MCF 10A (cell line): ENCODE measurements at regions not wholly inside any gene's neighbourhood (a gene's known extent, or its start where the extent isn't known, plus 50 kb on each side); places are given as distances from the start of the nearest gene placed in this dataset.
"Not testable (repeated sequence)": the region's sequence is repeated elsewhere in the genome, so short reads cannot be mapped to it uniquely, and the experiment has no call there.

ENCODE experiments used
- BruUV-seq: library from RNA; stranded (reverse); fragments of 400-500 nt; replicated peaks from 2 replicates; lab custom pipeline; 2021; lab: Mats Ljungman, UMichigan
- CTCF ChIA-PET: fragments of 300-600 bp; sonication (Branson Sonifier 250); formaldehyde crosslinking; extraction: SDS; loops from one replicate; lab custom pipeline; 2021; ENCODE audit warnings: antibody characterized with exemption, inconsistent platforms; lab: Yijun Ruan, JAX
- POLR2A ChIA-PET: fragments of 300-600, 350-650 bp; sonication (Branson Sonifier 250); formaldehyde crosslinking; extraction: SDS; loops from one replicate; lab custom pipeline; 2020; ENCODE audit warnings: antibody characterized with exemption, inconsistent platforms; lab: Yijun Ruan, JAX
- DNase-seq: peaks from one replicate; pipeline ENCODE4 v3.0.0-alpha.2; 2018; ENCODE audit not compliant: unreplicated experiment
- H3K27ac Mint-ChIP-seq: one replicate; pipeline ENCODE4 v1.8.0; 2022; ENCODE audit warnings: mild to moderate bottlenecking, low read depth, mixed read lengths; ENCODE audit not compliant: unreplicated experiment
- H3K27me3 Mint-ChIP-seq: one replicate; pipeline ENCODE4 v1.8.0; 2022; ENCODE audit warnings: mixed read lengths; ENCODE audit not compliant: insufficient read depth, unreplicated experiment
- H3K36me3 Mint-ChIP-seq: one replicate; pipeline ENCODE4 v1.8.0; 2022; ENCODE audit warnings: mild to moderate bottlenecking, moderate library complexity, mixed read lengths; ENCODE audit not compliant: insufficient read depth, unreplicated experiment
- H3K4me1 Mint-ChIP-seq: one replicate; pipeline ENCODE4 v1.8.0; 2022; ENCODE audit warnings: mixed read lengths; ENCODE audit not compliant: insufficient read depth, unreplicated experiment
- H3K4me3 Mint-ChIP-seq: one replicate; pipeline ENCODE4 v1.8.0; 2022; ENCODE audit warnings: mild to moderate bottlenecking, moderate library complexity, mixed read lengths; ENCODE audit not compliant: unreplicated experiment
- H3K9me3 Mint-ChIP-seq: one replicate; pipeline ENCODE4 v1.8.0; 2022; ENCODE audit warnings: mixed read lengths; ENCODE audit not compliant: unreplicated experiment
- CTCF ChIP-seq: fragments of 200-600 bp; IDR thresholded peaks from one replicate; pipeline ENCODE4 v1.8.0; 2022; ENCODE audit warnings: antibody characterized with exemption, mild to moderate bottlenecking; ENCODE audit not compliant: unreplicated experiment
- intact Hi-C: fragments of 100-400 bp; cut with micrococcal nuclease; formaldehyde crosslinking; loops from 2 replicates; pipeline ENCODE4 v1.14.1; 2022

- H3K4me1 Mint-ChIP-seq: no peaks in the 10 kb centered on the region
- peaks cover 32% of the 10 kb centered on the region for H3K27me3 Mint-ChIP-seq
- no peaks in the 10 kb centered on the region for H3K9me3 Mint-ChIP-seq
- no peak for TF ChIP-seq CTCF
- BruUV-seq: no TSS peak
- CTCF ChIA-PET: no interaction called here
- POLR2A ChIA-PET: no interaction called here
- no peak overlapping the region for H3K27ac Mint-ChIP-seq
- H3K4me3 Mint-ChIP-seq: no peak overlapping the region
- no peak for DNase-seq
- no peaks in the 10 kb centered on the region for H3K36me3 Mint-ChIP-seq
- intact Hi-C loops: no loop called here
Measured at GRCh38 chr3:146702237-146702636, 97.1 kb upstream of the PLSCR5 start.

GRCh38 chr3:146701246-146701645 is 96.1 kb upstream of the PLSCR5 start:
- intact Hi-C loops: no loop called here
- no TSS peak for BruUV-seq
- Mint-ChIP-seq H3K36me3 (no peaks in the 10 kb centered on the region), H3K4me1 (no peaks in the 10 kb centered on the region), H3K27ac (no peak overlapping the region), H3K27me3 (peaks cover 32% of the 10 kb centered on the region), H3K9me3 (no peaks in the 10 kb centered on the region), H3K4me3 (no peak overlapping the region)
- CTCF ChIA-PET: interaction anchor here (0.6 to 0.8 kb wide), 2 partner anchors 510 to 891 kb away, joined by 3 read pairs; no protein-coding TSS in a partner anchor
- TF ChIP-seq CTCF: no peak
- no peak for DNase-seq
- POLR2A ChIA-PET: no interaction called here

DNA sequence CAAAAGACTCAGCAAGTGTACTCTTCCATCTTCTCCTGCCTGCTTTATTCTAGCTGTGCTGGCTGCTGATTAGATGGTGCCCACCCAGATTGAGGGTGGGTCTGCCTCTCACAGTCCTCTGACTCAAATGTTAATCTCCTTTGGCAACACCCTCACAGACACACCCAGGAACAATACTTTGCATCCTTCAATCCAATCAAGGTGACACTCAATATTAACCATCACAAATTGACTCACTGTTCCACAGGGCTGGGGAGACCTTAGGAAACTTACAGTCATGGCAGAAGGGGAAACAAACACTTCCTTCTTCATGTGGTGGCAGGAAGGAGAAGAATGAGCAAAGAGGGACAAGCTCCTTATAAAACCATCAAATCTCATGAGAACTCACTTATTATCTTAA is 94.9 kb upstream of the PLSCR5 start:
- H3K27me3 Mint-ChIP-seq: peaks cover 27% of the 10 kb centered on the region
- intact Hi-C loops, BruUV-seq, CTCF ChIA-PET, POLR2A ChIA-PET, H3K4me3 Mint-ChIP-seq, H3K36me3 Mint-ChIP-seq, H3K9me3 Mint-ChIP-seq, DNase-seq, H3K4me1 Mint-ChIP-seq, H3K27ac Mint-ChIP-seq: not testable (repeated sequence)

DNA sequence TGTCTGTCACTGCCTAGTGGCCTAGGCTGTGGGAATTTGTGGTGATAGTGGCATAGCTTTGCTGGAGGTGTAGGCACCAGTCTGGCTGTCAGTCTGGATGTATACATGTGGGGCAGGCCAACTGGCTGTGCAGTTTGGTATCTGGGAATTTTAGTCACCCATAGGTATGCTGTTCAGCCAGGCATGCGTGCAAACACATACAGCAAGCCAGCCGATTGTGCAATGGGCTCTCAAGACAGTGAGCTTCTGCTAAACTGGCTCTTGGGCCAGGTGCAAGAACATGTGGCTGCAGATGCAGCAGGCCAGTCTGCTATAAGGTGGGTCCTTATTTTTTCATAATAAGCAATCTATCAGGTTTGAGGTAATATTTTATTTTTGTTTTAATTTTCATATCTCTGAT is 87.1 kb upstream of the PLSCR5 start:
- peaks cover 5% of the 10 kb centered on the region for H3K9me3 Mint-ChIP-seq
- no peaks in the 10 kb centered on the region for H3K36me3 Mint-ChIP-seq
- H3K4me1 Mint-ChIP-seq: no peaks in the 10 kb centered on the region
- ChIA-PET CTCF (no interaction called here), POLR2A (no interaction called here)
- peaks cover 39% of the 10 kb centered on the region for H3K27me3 Mint-ChIP-seq
- DNase-seq: no peak
- intact Hi-C loops: no loop called here
- no peak for TF ChIP-seq CTCF
- BruUV-seq: no TSS peak
- H3K4me3 Mint-ChIP-seq: no peak overlapping the region
- no peak overlapping the region for H3K27ac Mint-ChIP-seq
